H9 (cell line): ENCODE measurements at regions not wholly inside any gene's neighbourhood (a gene's known extent, or its start where the extent isn't known, plus 50 kb on each side); places are given as distances from the start of the nearest gene placed in this dataset.
A peak's percentile ranks its signal among the peaks of the same experiment; 100 is the strongest.
"Not testable (repeated sequence)": the region's sequence is repeated elsewhere in the genome, so short reads cannot be mapped to it uniquely, and the experiment has no call there.

Experiments
- DNase-seq: peaks from one replicate; pipeline ENCODE4 v3.0.0-alpha.2; 2017
- H2AFZ ChIP-seq: one replicate; pipeline ENCODE4 v1.6.1; 2013; ENCODE audit warnings: mild to moderate bottlenecking, low read length, control low read depth, moderate library complexity
- H2AK5ac ChIP-seq: 2 replicates; pipeline ENCODE4 v1.6.1; 2013; ENCODE audit warnings: low read length, control low read depth, mixed read lengths; ENCODE audit not compliant: insufficient read length
- H2BK120ac ChIP-seq: one replicate; pipeline ENCODE4 v1.6.1; 2013; ENCODE audit warnings: low read depth, mild to moderate bottlenecking, low read length, control low read depth, inconsistent platforms; ENCODE audit not compliant: poor library complexity, severe bottlenecking
- H2BK12ac ChIP-seq: 2 replicates; pipeline ENCODE4 v1.6.1; 2013; ENCODE audit warnings: low read length, control low read depth, mixed read lengths, low read depth; ENCODE audit not compliant: insufficient read length
- H2BK15ac ChIP-seq: 2 replicates; pipeline ENCODE4 v1.6.1; 2013; ENCODE audit warnings: low read depth, low read length, control low read depth
- H2BK20ac ChIP-seq: one replicate; pipeline ENCODE4 v1.6.1; 2013; ENCODE audit warnings: low read depth, mild to moderate bottlenecking, low read length, control low read depth, inconsistent platforms; ENCODE audit not compliant: poor library complexity, severe bottlenecking
- H2BK5ac ChIP-seq: 2 replicates; pipeline ENCODE4 v1.6.1; 2013; ENCODE audit warnings: low read length, control low read depth, mixed read lengths; ENCODE audit not compliant: insufficient read length
- H3K14ac ChIP-seq: 2 replicates; pipeline ENCODE4 v1.6.1; 2013; ENCODE audit warnings: low read length, control low read depth; ENCODE audit not compliant: insufficient read depth
- H3K18ac ChIP-seq: 2 replicates; pipeline ENCODE4 v1.6.1; 2013; ENCODE audit warnings: low read depth, mild to moderate bottlenecking, mixed read lengths, low read length, control low read depth; ENCODE audit not compliant: insufficient read length
- H3K23ac ChIP-seq: 2 replicates; pipeline ENCODE4 v1.6.1; 2013; ENCODE audit warnings: low read length, control low read depth, mixed read lengths, low read depth; ENCODE audit not compliant: insufficient read length
- H3K23me2 ChIP-seq: 2 replicates; pipeline ENCODE4 v1.6.1; 2013; ENCODE audit warnings: low read depth, mild to moderate bottlenecking, mixed read lengths, low read length, control low read depth; ENCODE audit not compliant: insufficient read length, poor library complexity, severe bottlenecking
- H3K27ac ChIP-seq: 2 replicates; pipeline ENCODE4 v1.5.1; 2013; ENCODE audit warnings: low read length, control low read depth, mixed read lengths, low read depth; ENCODE audit not compliant: insufficient read length
- H3K27me3 ChIP-seq: 2 replicates; pipeline ENCODE4 v1.6.1; 2013; ENCODE audit warnings: low read length, control low read depth, inconsistent platforms; ENCODE audit not compliant: insufficient read depth
- H3K4ac ChIP-seq: 2 replicates; pipeline ENCODE4 v1.6.1; 2013; ENCODE audit warnings: low read depth, mild to moderate bottlenecking, control low read depth, inconsistent platforms, low read length, moderate library complexity
- H3K4me1 ChIP-seq: 2 replicates; pipeline ENCODE4 v1.6.1; 2013; ENCODE audit warnings: low read length, control low read depth, inconsistent platforms; ENCODE audit not compliant: insufficient read depth
- H3K4me2 ChIP-seq: 2 replicates; pipeline ENCODE4 v1.6.1; 2013; ENCODE audit warnings: low read length, control low read depth, mixed read lengths; ENCODE audit not compliant: insufficient read length, insufficient read depth
- H3K56ac ChIP-seq: 2 replicates; pipeline ENCODE4 v1.6.1; 2013; ENCODE audit warnings: low read depth, mild to moderate bottlenecking, mixed read lengths, low read length, control low read depth; ENCODE audit not compliant: insufficient read length
- H3K79me1 ChIP-seq: 2 replicates; pipeline ENCODE4 v1.6.1; 2013; ENCODE audit warnings: low read depth, mild to moderate bottlenecking, moderate library complexity, low read length, control low read depth, inconsistent platforms; ENCODE audit not compliant: insufficient read depth, poor library complexity, severe bottlenecking
- H3K79me2 ChIP-seq: 2 replicates; pipeline ENCODE4 v1.6.1; 2013; ENCODE audit warnings: low read length, control low read depth, inconsistent platforms; ENCODE audit not compliant: insufficient read depth
- H3K9ac ChIP-seq: 2 replicates; pipeline ENCODE4 v1.6.1; 2013; ENCODE audit warnings: low read length, control low read depth, mixed read lengths; ENCODE audit not compliant: insufficient read length; ENCODE audit errors: extremely low read depth
- H3K9me3 ChIP-seq: one replicate; pipeline ENCODE4 v1.6.1; 2013; ENCODE audit warnings: low read depth, low read length, inconsistent platforms; ENCODE audit not compliant: control insufficient read depth
- H3T11ph ChIP-seq: one replicate; pipeline ENCODE4 v1.6.1; 2013; ENCODE audit warnings: mild to moderate bottlenecking, low read length, control low read depth, inconsistent platforms
- H4K20me1 ChIP-seq: one replicate; pipeline ENCODE4 v1.6.1; 2013; ENCODE audit not compliant: control insufficient read depth, insufficient read length, insufficient read depth
- H4K5ac ChIP-seq: 2 replicates; pipeline ENCODE4 v1.6.1; 2013; ENCODE audit warnings: low read depth, mild to moderate bottlenecking, mixed read lengths, low read length, control low read depth; ENCODE audit not compliant: insufficient read length
- H4K8ac ChIP-seq: replicated peaks from 2 replicates; pipeline ENCODE4 v1.6.1; 2013; ENCODE audit warnings: low read length, control low read depth, mixed read lengths, low read depth; ENCODE audit not compliant: insufficient read length
- H4K91ac ChIP-seq: 2 replicates; pipeline ENCODE4 v1.6.1; 2013; ENCODE audit warnings: low read depth, mild to moderate bottlenecking, moderate library complexity, mixed read lengths, low read length, control low read depth; ENCODE audit not compliant: insufficient read length
- H3K27ac Mint-ChIP-seq, 3 experiments: 2 replicates in 2 of 3; 3 replicates in 1 of 3; pipeline ENCODE4 v1.8.0; 2020 to 2021; ENCODE audit warnings: mixed read lengths in 3 of 3, mild to moderate bottlenecking in 1 of 3, moderate library complexity in 1 of 3
- H3K27me3 Mint-ChIP-seq: 2 replicates; pipeline ENCODE4 v1.8.0; 2021; ENCODE audit warnings: low read depth, mild to moderate bottlenecking, moderate library complexity, mixed read lengths
- H3K36me3 Mint-ChIP-seq, 3 experiments: 2 replicates in 2 of 3; 3 replicates in 1 of 3; pipeline ENCODE4 v1.8.0; 2020 to 2021; ENCODE audit warnings: low read depth in 3 of 3, mixed read lengths in 3 of 3; ENCODE audit not compliant: insufficient read depth in 1 of 3
- H3K4me1 Mint-ChIP-seq, 2 experiments: 2 replicates each; pipeline ENCODE4 v1.8.0; 2020; ENCODE audit warnings: mixed read lengths in 2 of 2
- H3K4me3 Mint-ChIP-seq, 2 experiments: 2 replicates in 1 of 2; 3 replicates in 1 of 2; pipeline ENCODE4 v1.8.0; 2020 to 2021; ENCODE audit warnings: mild to moderate bottlenecking in 2 of 2, mixed read lengths in 2 of 2, moderate library complexity in 1 of 2
- H3K9me3 Mint-ChIP-seq, 2 experiments: 2 replicates in 1 of 2; 3 replicates in 1 of 2; pipeline ENCODE4 v1.8.0; 2020; ENCODE audit warnings: mild to moderate bottlenecking in 2 of 2, mixed read lengths in 2 of 2, moderate library complexity in 1 of 2
- WGBS: extraction: QIAGEN DNeasy Blood & Tissue Kit; methylation state at CpG from one replicate; pipeline ENCODE4 v1.1.7; 2013; ENCODE audit warnings: missing lambda C conversion rate, low lambda C conversion rate, mixed read lengths; ENCODE audit not compliant: insufficient read length; ENCODE audit errors: extremely low coverage; 5-methylcytosine and 5-hydroxymethylcytosine counted together
- TF ChIP-seq, protein P1 (sequence below): fragments of 200-600 bp; sonication (generic); conservative IDR thresholded peaks from 3 replicates; pipeline ENCODE4 v1.8.0; 2021; ENCODE audit warnings: antibody characterized with exemption, mild to moderate bottlenecking

- Histone ChIP-seq H3K79me1 (no peaks in the 10 kb centered on the region), H3K23me2 (no peaks in the 10 kb centered on the region), H3K4ac (no peak overlapping the region), H3K79me2 (no peaks in the 10 kb centered on the region), H3K4me2 (no peak overlapping the region), H3K27me3 (no peaks in the 10 kb centered on the region), H2BK20ac (no peak overlapping the region), H3T11ph (no peak overlapping the region), H3K14ac (no peak overlapping the region), H4K20me1 (no peaks in the 10 kb centered on the region), H3K4me1 (no peaks in the 10 kb centered on the region), H3K18ac (peak overlapping the region; percentile 63), H3K23ac (no peak overlapping the region), H3K9me3 (no peaks in the 10 kb centered on the region), H2BK5ac (no peak overlapping the region), H4K5ac (no peak overlapping the region), H2BK12ac (no peak overlapping the region), H2AK5ac (no peak overlapping the region), H2AFZ (no peak overlapping the region), H4K8ac (no peak overlapping the region), H4K91ac (no peak overlapping the region), H2BK120ac (no peak overlapping the region), H3K27ac (no peak overlapping the region), H3K56ac (no peak overlapping the region), H3K9ac (no peak overlapping the region), H2BK15ac (no peak overlapping the region)
- Mint-ChIP-seq H3K36me3 (peaks cover 0 to 3% (median 0%) of the 10 kb centered on the region in 3 experiments; a peak in 1 of 7 replicates), H3K27ac (peak overlapping the region in 1 of 3 experiments; percentile 5; a peak in 1 of 7 replicates), H3K4me1 (peaks cover 5 to 9% of the 10 kb centered on the region in 2 experiments; a peak in 2 of 4 replicates), H3K9me3 (peaks cover 0 to 5% of the 10 kb centered on the region in 2 experiments; a peak in 3 of 5 replicates), H3K4me3 (no peak overlapping the region), H3K27me3 (no peaks in the 10 kb centered on the region)
- TF ChIP-seq, protein P1, sequence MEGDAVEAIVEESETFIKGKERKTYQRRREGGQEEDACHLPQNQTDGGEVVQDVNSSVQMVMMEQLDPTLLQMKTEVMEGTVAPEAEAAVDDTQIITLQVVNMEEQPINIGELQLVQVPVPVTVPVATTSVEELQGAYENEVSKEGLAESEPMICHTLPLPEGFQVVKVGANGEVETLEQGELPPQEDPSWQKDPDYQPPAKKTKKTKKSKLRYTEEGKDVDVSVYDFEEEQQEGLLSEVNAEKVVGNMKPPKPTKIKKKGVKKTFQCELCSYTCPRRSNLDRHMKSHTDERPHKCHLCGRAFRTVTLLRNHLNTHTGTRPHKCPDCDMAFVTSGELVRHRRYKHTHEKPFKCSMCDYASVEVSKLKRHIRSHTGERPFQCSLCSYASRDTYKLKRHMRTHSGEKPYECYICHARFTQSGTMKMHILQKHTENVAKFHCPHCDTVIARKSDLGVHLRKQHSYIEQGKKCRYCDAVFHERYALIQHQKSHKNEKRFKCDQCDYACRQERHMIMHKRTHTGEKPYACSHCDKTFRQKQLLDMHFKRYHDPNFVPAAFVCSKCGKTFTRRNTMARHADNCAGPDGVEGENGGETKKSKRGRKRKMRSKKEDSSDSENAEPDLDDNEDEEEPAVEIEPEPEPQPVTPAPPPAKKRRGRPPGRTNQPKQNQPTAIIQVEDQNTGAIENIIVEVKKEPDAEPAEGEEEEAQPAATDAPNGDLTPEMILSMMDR = no peak
- no CpG with 5 or more reads among the region's 5 CpGs for WGBS
- DNase-seq = no peak
Measured at GRCh38 chr15:49731187-49732099, 110.6 kb downstream of the DTWD1 start.

- H3K27ac ChIP-seq = not testable (repeated sequence)
Measured at GRCh38 chr15:49732109-49732508, 111.3 kb downstream of the DTWD1 start.

More at GRCh38 chr15:49732109-49732508, 111.3 kb downstream of the DTWD1 start:
- H3K4ac ChIP-seq, H2AFZ ChIP-seq, H3K4me1 ChIP-seq, H3K18ac ChIP-seq, H2BK120ac ChIP-seq, H3K9ac ChIP-seq, H3K4me2 ChIP-seq, H3K9me3 ChIP-seq, H3K79me1 ChIP-seq, H4K20me1 ChIP-seq, H3K27ac Mint-ChIP-seq, DNase-seq, H2BK5ac ChIP-seq, H3K4me1 Mint-ChIP-seq, H4K91ac ChIP-seq, H3T11ph ChIP-seq, H3K23me2 ChIP-seq, H3K23ac ChIP-seq, H2AK5ac ChIP-seq, H3K27me3 ChIP-seq, H4K8ac ChIP-seq, H3K9me3 Mint-ChIP-seq, H3K36me3 Mint-ChIP-seq, H3K14ac ChIP-seq, H2BK12ac ChIP-seq, H2BK15ac ChIP-seq, H2BK20ac ChIP-seq, H3K79me2 ChIP-seq, H3K56ac ChIP-seq, H3K4me3 Mint-ChIP-seq, H3K27me3 Mint-ChIP-seq, H4K5ac ChIP-seq: not testable (repeated sequence)
- no CpG with 5 or more reads among the region's 10 CpGs for WGBS
